ENCODE measurements at regions not wholly inside any gene's neighbourhood (a gene's known extent, or its start where the extent isn't known, plus 50 kb on each side); places are given as distances from the start of the nearest gene placed in this dataset.

GRCh38 chr11:119827113-119827512 lies 98.1 kb upstream of the NECTIN1 start:
- no TSS peak for BruUV-seq (replicated peaks)
- H3K9me3 Mint-ChIP-seq (ENCODE audit: unreplicated experiment) = peaks cover 10% of the 10 kb centered on the region
- no peaks in the 10 kb centered on the region for H3K4me1 Mint-ChIP-seq (ENCODE audit: low read depth, unreplicated experiment)
- no peak overlapping the region for H3K4me3 Mint-ChIP-seq (ENCODE audit: unreplicated experiment)
- CTCF ChIA-PET = interaction anchor here (1.0 kb wide), 1 partner anchor 167 kb away, joined by 3 read pairs; no protein-coding TSS in a partner anchor
- H3K27ac Mint-ChIP-seq (ENCODE audit: unreplicated experiment) = no peak overlapping the region
- Histone ChIP-seq H3K9me3 (0 out of 2 replicates have a peak, but pooled peaks cover 5% of the 10 kb centered on the region), H3K4me1 (peaks cover 2% of the 10 kb centered on the region), H3K36me3 (ENCODE audit: control insufficient read depth, insufficient read depth, low read length) (no peaks in the 10 kb centered on the region), H3K4me3 (ENCODE audit: low read depth, low read length) (no peak overlapping the region), H3K27me3 (replicated peaks; ENCODE audit: control insufficient read depth, insufficient read depth, low read length) (no peaks in the 10 kb centered on the region)
- intact Hi-C loops (cut with micrococcal nuclease; ENCODE audit: unreplicated experiment) = no loop called here
- DNase-seq = no peak
- POLR2A ChIA-PET = no interaction called here
- H3K36me3 Mint-ChIP-seq (ENCODE audit: insufficient read depth, unreplicated experiment) = no peaks in the 10 kb centered on the region
- H3K27me3 Mint-ChIP-seq (ENCODE audit: insufficient read depth, unreplicated experiment) = peaks cover 9% of the 10 kb centered on the region
- TF ChIP-seq, protein P1, sequence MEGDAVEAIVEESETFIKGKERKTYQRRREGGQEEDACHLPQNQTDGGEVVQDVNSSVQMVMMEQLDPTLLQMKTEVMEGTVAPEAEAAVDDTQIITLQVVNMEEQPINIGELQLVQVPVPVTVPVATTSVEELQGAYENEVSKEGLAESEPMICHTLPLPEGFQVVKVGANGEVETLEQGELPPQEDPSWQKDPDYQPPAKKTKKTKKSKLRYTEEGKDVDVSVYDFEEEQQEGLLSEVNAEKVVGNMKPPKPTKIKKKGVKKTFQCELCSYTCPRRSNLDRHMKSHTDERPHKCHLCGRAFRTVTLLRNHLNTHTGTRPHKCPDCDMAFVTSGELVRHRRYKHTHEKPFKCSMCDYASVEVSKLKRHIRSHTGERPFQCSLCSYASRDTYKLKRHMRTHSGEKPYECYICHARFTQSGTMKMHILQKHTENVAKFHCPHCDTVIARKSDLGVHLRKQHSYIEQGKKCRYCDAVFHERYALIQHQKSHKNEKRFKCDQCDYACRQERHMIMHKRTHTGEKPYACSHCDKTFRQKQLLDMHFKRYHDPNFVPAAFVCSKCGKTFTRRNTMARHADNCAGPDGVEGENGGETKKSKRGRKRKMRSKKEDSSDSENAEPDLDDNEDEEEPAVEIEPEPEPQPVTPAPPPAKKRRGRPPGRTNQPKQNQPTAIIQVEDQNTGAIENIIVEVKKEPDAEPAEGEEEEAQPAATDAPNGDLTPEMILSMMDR (IDR thresholded peaks at IDR 0.05; ENCODE audit: insufficient read depth in 1 of 2, low read depth in 1 of 2, low read length in 1 of 2, severe bottlenecking in 1 of 2, unreplicated experiment in 1 of 2) = no peak

- Histone ChIP-seq H3K27me3 (replicated peaks; ENCODE audit: control insufficient read depth, insufficient read depth, low read length) (no peaks in the 10 kb centered on the region), H3K36me3 (ENCODE audit: control insufficient read depth, insufficient read depth, low read length) (no peaks in the 10 kb centered on the region), H3K4me1 (no peaks in the 10 kb centered on the region), H3K4me3 (ENCODE audit: low read depth, low read length) (no peak overlapping the region), H3K9me3 (0 out of 2 replicates have a peak, but pooled peaks cover 5% of the 10 kb centered on the region)
- DNase-seq = no peak
- ChIA-PET CTCF (interaction anchor here (1.0 kb wide), 1 partner anchor 94 kb away, joined by 3 read pairs; the partner anchor contains the start of gene NECTIN1), POLR2A (no interaction called here)
- Mint-ChIP-seq H3K36me3 (ENCODE audit: insufficient read depth, unreplicated experiment) (no peaks in the 10 kb centered on the region), H3K4me3 (ENCODE audit: unreplicated experiment) (no peak overlapping the region), H3K27me3 (ENCODE audit: insufficient read depth, unreplicated experiment) (peaks cover 16% of the 10 kb centered on the region), H3K27ac (ENCODE audit: unreplicated experiment) (no peak overlapping the region), H3K9me3 (ENCODE audit: unreplicated experiment) (peaks cover 10% of the 10 kb centered on the region), H3K4me1 (ENCODE audit: low read depth, unreplicated experiment) (no peaks in the 10 kb centered on the region)
- intact Hi-C loops (cut with micrococcal nuclease; ENCODE audit: unreplicated experiment) = no loop called here
- TF ChIP-seq, protein P1 (IDR thresholded peaks at IDR 0.05; ENCODE audit: insufficient read depth in 1 of 2, low read depth in 1 of 2, low read length in 1 of 2, severe bottlenecking in 1 of 2, unreplicated experiment in 1 of 2) = no peak
- no TSS peak for BruUV-seq (replicated peaks)
Observed at GRCh38 chr11:119823077-119823476, 94.1 kb upstream of the NECTIN1 start.

DNA sequence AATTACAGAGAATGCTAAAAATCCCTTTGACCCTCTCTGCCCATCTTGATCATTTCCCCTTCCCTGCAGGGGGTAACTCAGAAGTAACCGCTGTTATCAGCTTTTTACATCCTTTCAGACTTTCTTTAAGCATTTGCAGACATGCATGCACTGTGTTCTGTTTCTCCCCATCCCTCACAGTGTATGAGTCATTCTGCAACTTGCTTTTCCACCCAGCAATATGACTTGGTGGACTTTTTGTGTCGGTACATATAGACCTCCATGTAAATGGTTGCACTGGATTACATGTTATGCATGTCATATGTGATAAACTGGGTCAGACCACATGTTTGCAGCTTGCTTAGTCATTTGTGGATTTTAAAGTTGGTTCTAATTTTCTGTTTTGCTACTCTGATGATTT lies 87.7 kb upstream of the NECTIN1 start:
- Histone ChIP-seq H3K27me3 (replicated peaks; ENCODE audit: control insufficient read depth, insufficient read depth, low read length) (no peaks in the 10 kb centered on the region), H3K4me1 (0 out of 2 replicates have a peak, but pooled peaks cover 4% of the 10 kb centered on the region), H3K4me3 (ENCODE audit: low read depth, low read length) (no peak overlapping the region), H3K36me3 (ENCODE audit: control insufficient read depth, insufficient read depth, low read length) (no peaks in the 10 kb centered on the region), H3K9me3 (no peaks in the 10 kb centered on the region)
- ChIA-PET POLR2A (no interaction called here), CTCF (no interaction called here)
- no peak overlapping the region for H3K4me3 Mint-ChIP-seq (ENCODE audit: unreplicated experiment)
- intact Hi-C loops (cut with micrococcal nuclease; ENCODE audit: unreplicated experiment) = no loop called here
- no peak for DNase-seq
- no peaks in the 10 kb centered on the region for H3K9me3 Mint-ChIP-seq (ENCODE audit: unreplicated experiment)
- TF ChIP-seq, protein P1 (IDR thresholded peaks at IDR 0.05; ENCODE audit: insufficient read depth in 1 of 2, low read depth in 1 of 2, low read length in 1 of 2, severe bottlenecking in 1 of 2, unreplicated experiment in 1 of 2) = no peak
- peaks cover 10% of the 10 kb centered on the region for H3K27me3 Mint-ChIP-seq (ENCODE audit: insufficient read depth, unreplicated experiment)
- no peaks in the 10 kb centered on the region for H3K36me3 Mint-ChIP-seq (ENCODE audit: insufficient read depth, unreplicated experiment)
- BruUV-seq (replicated peaks) = no TSS peak
- no peaks in the 10 kb centered on the region for H3K4me1 Mint-ChIP-seq (ENCODE audit: low read depth, unreplicated experiment)
- no peak overlapping the region for H3K27ac Mint-ChIP-seq (ENCODE audit: unreplicated experiment)

Data from Caco-2 (cell line).